ENCODE measurements at regions not wholly inside any gene's neighbourhood (a gene's known extent, or its start where the extent isn't known, plus 50 kb on each side); places are given as distances from the start of the nearest gene placed in this dataset.

DNA sequence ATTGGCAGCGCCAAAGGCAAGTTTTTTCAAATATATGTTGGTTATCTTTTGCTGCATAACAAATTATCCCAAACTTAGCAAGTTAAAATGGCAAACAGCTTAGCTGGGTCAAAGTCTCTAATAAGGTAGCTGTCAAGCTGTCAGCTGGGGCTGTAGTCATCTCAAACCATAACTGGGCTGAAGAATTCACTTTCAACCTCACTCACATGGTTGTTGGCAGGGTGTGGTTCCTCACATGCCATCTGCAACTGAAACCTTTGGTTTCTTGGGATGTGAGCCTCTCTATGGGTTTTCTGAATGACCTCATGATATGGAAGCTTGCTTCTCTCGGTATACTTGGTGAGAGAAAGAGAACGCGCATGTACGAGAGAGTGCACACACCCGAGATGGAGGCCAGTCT lies 125.4 kb downstream of the LRIG3 start:
- H3K4me2 ChIP-seq (ENCODE audit: low read length), result no peak overlapping the region
- H2AFZ ChIP-seq (ENCODE audit: low read depth, low read length), result no peak overlapping the region
- H3K27me3 ChIP-seq (ENCODE audit: low read depth, low read length), result no peaks in the 10 kb centered on the region

DNA sequence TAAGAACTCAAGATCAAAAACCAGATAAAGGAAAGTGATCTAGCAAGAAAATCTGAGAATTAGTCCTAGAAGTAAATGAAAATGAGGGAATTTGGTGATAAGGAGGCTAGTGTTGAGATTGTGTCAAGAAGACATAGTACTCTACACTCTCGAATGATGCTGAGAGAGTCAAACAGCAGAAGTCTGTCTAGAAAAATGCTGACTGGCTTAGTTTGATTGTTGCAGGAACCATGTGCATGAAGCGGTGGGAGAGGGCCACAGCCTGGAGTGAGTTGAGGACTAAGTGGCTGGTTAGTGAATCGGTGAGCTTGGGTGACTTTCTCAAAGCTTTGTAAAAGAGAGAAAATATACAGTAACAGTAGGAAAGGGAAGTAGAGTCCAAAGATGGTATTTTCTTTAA lies 124.5 kb downstream of the LRIG3 start:
- H3K4me2 ChIP-seq (ENCODE audit: low read length), result no peak overlapping the region
- TF ChIP-seq, protein P1, sequence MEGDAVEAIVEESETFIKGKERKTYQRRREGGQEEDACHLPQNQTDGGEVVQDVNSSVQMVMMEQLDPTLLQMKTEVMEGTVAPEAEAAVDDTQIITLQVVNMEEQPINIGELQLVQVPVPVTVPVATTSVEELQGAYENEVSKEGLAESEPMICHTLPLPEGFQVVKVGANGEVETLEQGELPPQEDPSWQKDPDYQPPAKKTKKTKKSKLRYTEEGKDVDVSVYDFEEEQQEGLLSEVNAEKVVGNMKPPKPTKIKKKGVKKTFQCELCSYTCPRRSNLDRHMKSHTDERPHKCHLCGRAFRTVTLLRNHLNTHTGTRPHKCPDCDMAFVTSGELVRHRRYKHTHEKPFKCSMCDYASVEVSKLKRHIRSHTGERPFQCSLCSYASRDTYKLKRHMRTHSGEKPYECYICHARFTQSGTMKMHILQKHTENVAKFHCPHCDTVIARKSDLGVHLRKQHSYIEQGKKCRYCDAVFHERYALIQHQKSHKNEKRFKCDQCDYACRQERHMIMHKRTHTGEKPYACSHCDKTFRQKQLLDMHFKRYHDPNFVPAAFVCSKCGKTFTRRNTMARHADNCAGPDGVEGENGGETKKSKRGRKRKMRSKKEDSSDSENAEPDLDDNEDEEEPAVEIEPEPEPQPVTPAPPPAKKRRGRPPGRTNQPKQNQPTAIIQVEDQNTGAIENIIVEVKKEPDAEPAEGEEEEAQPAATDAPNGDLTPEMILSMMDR (IDR thresholded peaks at IDR 0.05; ENCODE audit: low read depth, low read length), result no peak
- TF ChIP-seq EZH2phosphoT487 (IDR thresholded peaks at IDR 0.05; ENCODE audit: low read depth), result no peak
- H4K20me1 ChIP-seq (ENCODE audit: insufficient read depth, low read length), result no peaks in the 10 kb centered on the region
- H3K36me3 ChIP-seq (replicated peaks; ENCODE audit: low read depth, low read length), result no peaks in the 10 kb centered on the region
- no peak overlapping the region for H2AFZ ChIP-seq (ENCODE audit: low read depth, low read length)
- H3K27me3 ChIP-seq (ENCODE audit: low read depth, low read length), result no peaks in the 10 kb centered on the region
- H3K9ac ChIP-seq (ENCODE audit: low read length), result no peak overlapping the region
- H3K27ac ChIP-seq (ENCODE audit: low read length), result no peak overlapping the region
- no peaks in the 10 kb centered on the region for H3K9me3 ChIP-seq (ENCODE audit: insufficient read depth, low read length)
- peaks cover 5% of the 10 kb centered on the region; the same call in 1 of the 2 replicates for H3K4me1 ChIP-seq (ENCODE audit: low read length)
- H3K4me3 ChIP-seq (ENCODE audit: low read length), result no peak overlapping the region
- no peaks in the 10 kb centered on the region for H3K79me2 ChIP-seq (ENCODE audit: low read length)

More for the DNA sequence above, 125.4 kb downstream of the LRIG3 start:
- Histone ChIP-seq H3K27ac (ENCODE audit: low read length) (no peak overlapping the region), H3K9me3 (ENCODE audit: insufficient read depth, low read length) (no peaks in the 10 kb centered on the region), H3K36me3 (replicated peaks; ENCODE audit: low read depth, low read length) (no peaks in the 10 kb centered on the region), H4K20me1 (ENCODE audit: insufficient read depth, low read length) (no peaks in the 10 kb centered on the region), H3K4me1 (ENCODE audit: low read length) (peaks cover 5% of the 10 kb centered on the region; the same call in 1 of the 2 replicates), H3K79me2 (ENCODE audit: low read length) (no peaks in the 10 kb centered on the region), H3K4me3 (ENCODE audit: low read length) (no peak overlapping the region), H3K9ac (ENCODE audit: low read length) (no peak overlapping the region)
- TF ChIP-seq, protein P1 (IDR thresholded peaks at IDR 0.05; ENCODE audit: low read depth, low read length), result no peak
- TF ChIP-seq EZH2phosphoT487 (IDR thresholded peaks at IDR 0.05; ENCODE audit: low read depth), result no peak

DNA sequence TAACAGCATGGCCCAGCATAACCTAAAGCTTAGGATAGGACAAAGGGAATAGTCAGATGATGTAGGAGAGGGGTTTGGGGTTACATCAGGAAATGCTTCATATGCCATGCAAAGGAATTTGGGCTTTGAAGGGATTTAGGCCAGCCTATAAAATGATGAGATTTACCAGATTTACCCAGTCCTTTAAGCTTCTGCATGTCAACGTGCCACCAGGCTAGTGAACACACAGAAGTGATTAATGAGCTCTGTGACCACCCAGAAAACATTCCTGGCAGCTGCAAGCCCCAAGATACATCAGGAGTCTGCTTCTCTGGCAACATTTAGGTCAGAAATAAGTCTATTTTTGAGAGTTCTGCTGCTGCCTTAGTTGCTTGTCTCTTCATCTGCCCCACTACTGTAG lies 118.3 kb downstream of the LRIG3 start:
- H3K4me2 ChIP-seq (ENCODE audit: low read length), result no peak overlapping the region
- no peak overlapping the region for H2AFZ ChIP-seq (ENCODE audit: low read depth, low read length)
- no peak overlapping the region for H3K27ac ChIP-seq (ENCODE audit: low read length)
- no peaks in the 10 kb centered on the region for H3K27me3 ChIP-seq (ENCODE audit: low read depth, low read length)
- no peak overlapping the region for H3K9ac ChIP-seq (ENCODE audit: low read length)
- H3K36me3 ChIP-seq (replicated peaks; ENCODE audit: low read depth, low read length), result no peaks in the 10 kb centered on the region
- H4K20me1 ChIP-seq (ENCODE audit: insufficient read depth, low read length), result no peaks in the 10 kb centered on the region
- no peaks in the 10 kb centered on the region for H3K79me2 ChIP-seq (ENCODE audit: low read length)
- no peak overlapping the region for H3K4me3 ChIP-seq (ENCODE audit: low read length)
- TF ChIP-seq, protein P1 (IDR thresholded peaks at IDR 0.05; ENCODE audit: low read depth, low read length), result no peak
- H3K4me1 ChIP-seq (ENCODE audit: low read length), result no peaks in the 10 kb centered on the region
- no peaks in the 10 kb centered on the region for H3K9me3 ChIP-seq (ENCODE audit: insufficient read depth, low read length)

DNA sequence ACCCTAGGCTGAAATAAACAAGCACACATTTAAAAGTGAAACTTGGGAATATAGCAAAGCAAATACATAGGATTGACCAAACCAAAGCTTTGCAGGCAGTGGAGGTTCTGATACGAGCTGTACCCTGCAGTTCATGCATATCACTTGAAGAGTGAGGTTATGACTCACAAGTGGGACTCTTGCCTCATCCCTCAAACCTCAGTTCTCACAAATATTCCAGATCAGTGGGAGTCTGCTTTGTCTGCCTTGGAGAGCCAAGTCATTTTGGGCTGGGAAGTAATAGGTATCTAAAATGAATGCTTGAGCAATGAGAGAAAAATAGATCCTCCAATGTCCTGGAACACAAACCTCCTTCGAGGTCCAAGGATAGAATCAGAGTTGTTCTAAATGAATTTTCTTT lies 116.4 kb downstream of the LRIG3 start:
- H4K20me1 ChIP-seq (ENCODE audit: insufficient read depth, low read length), result no peaks in the 10 kb centered on the region
- no peaks in the 10 kb centered on the region for H3K27me3 ChIP-seq (ENCODE audit: low read depth, low read length)
- H3K36me3 ChIP-seq (replicated peaks; ENCODE audit: low read depth, low read length), result no peaks in the 10 kb centered on the region
- no peak overlapping the region for H3K4me2 ChIP-seq (ENCODE audit: low read length)
- TF ChIP-seq EZH2phosphoT487 (IDR thresholded peaks at IDR 0.05; ENCODE audit: low read depth), result no peak
- TF ChIP-seq, protein P1 (IDR thresholded peaks at IDR 0.05; ENCODE audit: low read depth, low read length), result no peak
- H3K9ac ChIP-seq (ENCODE audit: low read length), result no peak overlapping the region
- no peak overlapping the region for H2AFZ ChIP-seq (ENCODE audit: low read depth, low read length)
- no peaks in the 10 kb centered on the region for H3K4me1 ChIP-seq (ENCODE audit: low read length)
- no peak overlapping the region for H3K27ac ChIP-seq (ENCODE audit: low read length)
- no peaks in the 10 kb centered on the region for H3K9me3 ChIP-seq (ENCODE audit: insufficient read depth, low read length)
- H3K79me2 ChIP-seq (ENCODE audit: low read length), result no peaks in the 10 kb centered on the region
- no peak overlapping the region for H3K4me3 ChIP-seq (ENCODE audit: low read length)
